ENCODE measurements at regions not wholly inside any gene's neighbourhood (a gene's known extent, or its start where the extent isn't known, plus 50 kb on each side); places are given as distances from the start of the nearest gene placed in this dataset.
"Not testable (repeated sequence)": the region's sequence is repeated elsewhere in the genome, so short reads cannot be mapped to it uniquely, and the experiment has no call there.

DNA sequence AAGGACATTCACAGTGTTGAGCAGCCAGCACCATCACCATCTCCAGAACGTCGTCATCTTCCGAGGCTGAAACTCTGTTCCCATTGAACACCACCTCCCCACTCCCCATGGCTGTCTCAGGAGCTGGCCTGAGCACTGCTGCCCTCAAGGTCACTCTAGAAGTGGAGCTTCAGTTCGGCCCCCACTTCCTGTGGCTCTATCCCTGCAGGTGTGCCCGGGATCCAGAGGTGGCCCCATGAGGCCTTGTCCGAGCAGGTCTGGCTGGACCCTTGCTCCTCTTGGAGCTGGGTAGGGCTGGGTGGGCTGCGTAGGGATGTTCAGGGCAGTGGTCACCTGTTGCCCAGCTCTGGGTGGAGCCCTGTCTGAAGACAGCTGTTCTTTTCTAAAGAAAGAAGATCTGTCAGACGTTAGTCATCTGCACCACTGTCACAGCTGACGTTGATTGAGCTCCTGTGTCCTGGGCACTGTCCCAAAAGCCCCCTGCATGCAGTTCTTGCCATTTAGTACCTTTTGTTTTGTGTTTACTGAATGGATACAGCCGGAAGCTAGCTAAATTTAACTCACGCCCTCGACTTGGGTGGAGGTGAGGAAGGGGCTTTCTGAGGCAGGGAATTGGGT lies 75.5 kb upstream of the CLDN5 start:
- no peak for DNase-seq (ENCODE audit: low read depth in 2 of 2)

DNA sequence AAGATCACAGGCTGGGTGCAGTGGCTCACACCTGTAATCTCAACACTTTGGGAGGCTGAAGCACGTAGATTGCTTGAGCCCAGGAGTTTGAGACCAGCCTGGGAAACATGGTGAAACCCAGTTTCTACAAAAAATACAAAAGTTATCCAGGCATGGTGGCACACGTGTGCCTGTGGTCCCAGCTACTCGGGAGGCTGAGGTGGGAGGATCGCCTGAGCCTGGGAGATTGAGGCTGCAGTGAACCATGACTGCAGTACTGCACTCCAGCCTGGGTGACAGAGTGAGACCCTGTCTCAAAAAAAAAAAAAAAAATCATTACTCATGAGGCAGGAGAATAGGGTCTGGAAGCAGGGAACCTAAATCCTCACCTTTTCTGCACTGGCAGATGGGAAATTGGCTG lies 79.1 kb upstream of the CLDN5 start:
- not testable (repeated sequence) for DNase-seq (ENCODE audit: low read depth in 2 of 2)

- DNase-seq (ENCODE audit: low read depth in 2 of 2): no peak
Measured at GRCh38 chr22:19603767-19604166, 79.6 kb upstream of the CLDN5 start.

DNA sequence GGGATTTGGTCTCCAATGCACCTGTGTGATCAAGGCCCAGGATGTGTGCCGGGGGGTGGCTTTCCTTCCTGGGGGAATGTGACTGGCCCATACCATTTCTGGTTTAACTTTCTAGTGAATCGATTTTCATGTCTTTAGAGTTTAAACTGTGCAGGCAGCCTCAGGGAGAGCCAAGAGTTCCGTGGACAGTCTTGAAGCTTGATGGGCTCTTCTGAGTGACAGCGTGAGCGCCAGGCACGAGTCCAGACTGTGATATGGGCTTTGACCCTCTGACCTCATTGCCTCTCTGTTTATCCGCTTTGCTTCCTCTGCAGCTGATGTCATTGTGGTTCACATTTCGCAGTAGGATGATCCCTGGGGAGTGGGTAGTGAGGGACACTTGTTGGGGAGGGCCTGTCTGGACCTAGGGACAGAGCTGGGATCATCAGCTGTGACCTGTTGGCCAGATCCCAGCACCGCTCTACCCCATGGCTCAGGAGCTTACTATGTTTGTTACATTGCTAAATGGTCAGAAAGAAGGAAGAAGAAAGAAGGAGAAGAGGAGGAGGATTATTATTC lies 80.6 kb upstream of the CLDN5 start:
- DNase-seq (ENCODE audit: low read depth in 2 of 2): no peak

DNA sequence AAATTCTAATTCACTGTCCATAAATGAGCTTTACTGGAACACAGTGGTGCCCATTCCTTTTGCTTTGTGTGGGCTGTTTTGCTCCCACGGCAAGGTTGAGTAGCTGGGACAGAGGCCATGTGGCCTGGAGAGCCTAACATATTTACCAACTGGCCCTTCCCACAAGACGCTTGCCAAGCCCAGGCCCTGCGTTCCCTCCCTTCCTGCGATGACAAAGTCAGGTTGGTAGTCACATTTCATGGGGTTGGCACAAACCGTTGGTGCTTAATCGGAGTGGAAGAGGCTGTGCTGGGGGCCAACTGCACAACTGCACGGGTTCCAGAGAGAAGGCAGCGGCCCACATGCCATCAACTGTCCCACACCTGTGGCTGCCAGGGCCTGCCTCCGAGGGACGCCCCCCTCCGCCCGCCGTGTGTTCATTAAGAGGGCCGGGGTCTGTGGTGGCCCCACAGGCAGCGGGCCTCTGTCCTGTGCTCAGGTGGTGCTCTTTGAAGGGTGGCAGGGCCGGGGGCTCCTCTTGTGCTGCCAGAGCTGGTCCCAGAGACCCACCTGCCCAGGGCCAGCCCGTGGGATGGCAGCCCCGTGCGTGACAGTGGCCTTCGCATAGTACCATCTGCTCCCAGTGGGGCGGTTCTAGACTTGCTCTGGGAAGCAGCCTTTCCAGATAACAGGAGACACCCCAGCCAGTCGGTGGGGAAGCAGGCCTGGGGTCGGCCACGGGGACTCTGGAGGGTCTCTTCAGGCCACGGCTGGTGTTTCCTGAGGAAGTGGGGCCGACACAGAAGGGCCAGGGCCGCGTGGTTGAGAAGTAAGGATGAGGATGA lies 81.5 kb upstream of the CLDN5 start:
- no peak for DNase-seq (ENCODE audit: low read depth in 2 of 2)

DNA sequence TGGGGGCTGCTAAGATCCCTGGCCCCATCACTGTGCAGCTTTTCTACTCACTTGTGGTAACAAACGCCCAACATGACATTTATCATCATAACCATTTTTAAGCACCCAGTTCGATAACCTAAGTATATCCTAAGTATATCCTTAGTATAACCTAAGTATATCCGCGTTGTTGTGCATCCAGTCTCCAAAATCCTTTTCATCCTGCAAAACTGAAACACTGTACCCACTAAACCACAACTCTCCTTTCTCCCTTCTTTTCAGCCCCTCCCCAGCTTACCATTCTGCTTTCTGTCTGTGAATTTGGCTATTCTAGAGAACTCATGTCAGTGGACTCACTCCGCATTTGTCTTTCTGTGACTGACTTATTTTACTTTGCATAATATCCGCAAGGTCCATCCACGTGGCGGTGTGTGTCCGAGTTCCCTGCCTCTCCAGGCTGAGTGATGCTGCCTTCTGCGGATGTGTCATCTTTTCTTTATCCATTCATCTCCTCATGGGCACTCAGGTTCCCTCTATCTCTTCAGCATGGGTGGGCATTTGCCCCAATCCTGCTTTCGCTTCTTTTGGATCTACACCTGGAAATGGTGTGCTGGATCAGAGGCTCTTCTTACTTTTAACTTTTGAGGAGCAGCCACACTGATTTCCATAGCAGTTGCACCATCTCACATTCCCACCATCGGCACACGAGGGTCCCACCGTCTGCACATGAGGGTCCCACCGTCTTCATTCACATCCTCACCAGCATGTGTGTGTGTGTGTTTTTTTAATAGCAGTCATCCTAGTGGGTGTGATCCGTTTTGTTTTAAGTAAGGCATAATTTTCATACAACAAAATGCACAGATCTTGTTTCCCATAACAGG lies 82.4 kb upstream of the CLDN5 start:
- no peak for DNase-seq (ENCODE audit: low read depth in 2 of 2)

- DNase-seq (ENCODE audit: low read depth in 2 of 2): no peak
Measured at GRCh38 chr22:19607192-19608002, 83.2 kb upstream of the CLDN5 start.

- DNase-seq (ENCODE audit: low read depth in 2 of 2): no peak
Measured at GRCh38 chr22:19608003-19608690, 83.9 kb upstream of the CLDN5 start.

- DNase-seq (ENCODE audit: low read depth in 2 of 2): not testable (repeated sequence)
Measured at GRCh38 chr22:19609753-19610152, 85.5 kb upstream of the CLDN5 start.

DNA sequence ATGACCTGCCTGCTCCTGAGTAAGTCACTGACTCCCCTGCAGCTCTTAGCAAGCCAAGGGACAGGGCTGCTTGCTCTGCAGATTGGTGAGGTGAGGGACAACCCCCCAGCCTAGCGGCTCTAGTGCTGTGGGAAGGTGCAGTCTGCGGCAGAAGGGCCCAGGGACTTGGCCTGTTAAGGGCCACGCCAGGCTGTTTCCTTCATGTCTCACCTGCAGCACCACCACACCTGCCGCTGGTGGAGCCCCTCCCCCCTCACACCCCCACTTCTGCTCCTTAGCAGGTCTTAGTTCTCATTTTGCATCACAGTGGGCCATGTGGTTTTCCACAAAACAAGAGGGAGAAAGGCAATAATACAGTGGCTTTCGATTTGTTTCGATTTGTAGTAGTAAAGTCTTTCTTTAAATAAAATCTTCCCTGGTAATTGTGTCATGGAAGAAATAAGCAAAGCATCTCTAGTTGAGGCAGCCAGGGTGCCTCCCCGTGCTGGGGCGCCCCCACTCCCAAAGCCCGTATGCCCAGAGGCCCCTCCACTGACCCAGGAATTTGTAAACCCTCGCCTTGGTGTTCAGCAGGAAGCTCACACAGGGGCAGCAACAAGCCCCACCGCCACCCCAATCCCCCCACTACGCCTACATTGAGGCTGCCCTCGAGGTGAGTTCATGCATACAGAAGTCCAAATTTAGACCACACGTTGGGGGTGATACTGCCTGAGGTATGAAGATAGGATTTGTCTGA lies 86.5 kb upstream of the CLDN5 start:
- no peak for DNase-seq (ENCODE audit: low read depth in 2 of 2)

- no peak for DNase-seq (ENCODE audit: low read depth in 2 of 2)
Measured at GRCh38 chr22:19611590-19611989, 87.4 kb upstream of the CLDN5 start.

GRCh38 chr22:19612866-19613572 lies 88.8 kb upstream of the CLDN5 start:
- no peak for DNase-seq (ENCODE audit: low read depth in 2 of 2)

GRCh38 chr22:19614536-19614863 lies 90.3 kb upstream of the CLDN5 start:
- DNase-seq (ENCODE audit: low read depth in 2 of 2): no peak

- no peak for DNase-seq (ENCODE audit: low read depth in 2 of 2)
Measured at GRCh38 chr22:19615001-19615461, 90.8 kb upstream of the CLDN5 start.

GRCh38 chr22:19615867-19616581 lies 91.8 kb upstream of the CLDN5 start:
- no peak for DNase-seq (ENCODE audit: low read depth in 2 of 2)

GRCh38 chr22:19619144-19620009 lies 94.9 kb upstream of the SEPTIN5 start:
- DNase-seq (ENCODE audit: low read depth in 2 of 2): no peak

DNA sequence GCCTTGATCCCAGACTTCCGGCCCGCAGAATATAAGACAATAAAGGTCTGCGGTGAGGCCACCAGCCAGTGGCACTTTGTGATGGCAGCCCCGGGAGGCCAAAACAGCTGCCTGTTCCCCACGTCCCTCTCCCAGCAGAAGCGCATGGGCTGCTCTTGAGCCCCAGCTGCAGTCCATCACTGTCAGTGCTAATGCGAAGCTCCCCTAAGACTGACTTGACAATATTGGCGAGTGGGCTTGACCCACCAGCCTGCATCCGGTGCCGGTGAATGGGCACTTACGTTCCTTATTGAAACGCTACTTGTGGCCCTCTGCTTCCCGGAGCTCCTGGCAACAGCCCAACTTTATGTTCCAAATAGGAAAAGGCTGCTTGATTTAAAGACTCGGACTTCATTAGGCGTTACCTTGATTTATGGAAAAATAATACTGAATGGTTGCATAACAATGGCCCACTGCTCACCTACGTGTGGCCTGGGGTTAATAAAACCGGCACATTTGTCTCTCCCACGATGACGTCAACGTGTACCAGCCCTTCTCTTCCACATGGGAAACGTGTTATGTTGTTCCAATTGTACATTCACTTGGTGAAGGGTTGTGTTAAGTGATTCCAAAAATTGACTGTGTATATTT lies 93.4 kb upstream of the SEPTIN5 start:
- DNase-seq (ENCODE audit: low read depth in 2 of 2): no peak
